Natural killer cell (primary cell): ENCODE measurements at regions not wholly inside any gene's neighbourhood (a gene's known extent, or its start where the extent isn't known, plus 50 kb on each side); places are given as distances from the start of the nearest gene placed in this dataset.

Source experiments
- ATAC-seq, 3 donors: fragments of 150-1000 bp in 2 of 3; fragments of 200-7000 bp in 1 of 3; cut with Tn5 transposase; 1 replicate in 1 of 3; 2 replicates in 2 of 3; pipeline ENCODE4 v1.10.0; 2021; ENCODE audit warnings: mild to moderate bottlenecking in 2 of 3, moderate library complexity in 2 of 3
- DNase-seq, 2 donors: peaks; one replicate each; pipeline versions ENCODE4 v3.0.0 to v3.0.0-alpha.2; 2013 to 2021; ENCODE audit warnings: mixed read lengths in 1 of 2
- H3K27ac ChIP-seq: one replicate; pipeline ENCODE4 v1.5.1; 2013; ENCODE audit warnings: mild to moderate bottlenecking, low read length
- H3K27me3 ChIP-seq: one replicate; pipeline ENCODE4 v1.6.1; 2013; ENCODE audit warnings: low read length; ENCODE audit not compliant: control insufficient read depth, insufficient read depth
- H3K36me3 ChIP-seq: one replicate; pipeline ENCODE4 v1.6.1; 2013; ENCODE audit warnings: low read length; ENCODE audit not compliant: control insufficient read depth, insufficient read depth
- H3K4me1 ChIP-seq: one replicate; pipeline ENCODE4 v1.6.1; 2013; ENCODE audit warnings: low read length; ENCODE audit not compliant: control insufficient read depth, insufficient read depth
- H3K4me3 ChIP-seq: one replicate; pipeline ENCODE4 v1.5.1; 2013; ENCODE audit warnings: low read length
- H3K9me3 ChIP-seq: one replicate; pipeline ENCODE4 v1.6.1; 2013; ENCODE audit warnings: low read length; ENCODE audit not compliant: control insufficient read depth, insufficient read depth
- H3K27ac Mint-ChIP-seq, 2 donors: one replicate each; pipeline ENCODE4 v1.8.0; 2022; ENCODE audit warnings: mild to moderate bottlenecking in 2 of 2, mixed read lengths in 2 of 2, moderate library complexity in 1 of 2
- H3K27me3 Mint-ChIP-seq, 2 donors: one replicate each; pipeline ENCODE4 v1.8.0; 2022; ENCODE audit warnings: low read depth in 2 of 2, mixed read lengths in 2 of 2
- H3K36me3 Mint-ChIP-seq: one replicate; pipeline ENCODE4 v1.8.0; 2022; ENCODE audit warnings: mixed read lengths
- H3K4me1 Mint-ChIP-seq, 2 donors: one replicate each; pipeline ENCODE4 v1.8.0; 2022; ENCODE audit warnings: mixed read lengths in 2 of 2
- H3K4me3 Mint-ChIP-seq: one replicate; pipeline ENCODE4 v1.8.0; 2022; ENCODE audit warnings: mild to moderate bottlenecking, moderate library complexity, mixed read lengths
- H3K9me3 Mint-ChIP-seq, 2 donors: one replicate each; pipeline ENCODE4 v1.8.0; 2022; ENCODE audit warnings: mixed read lengths in 2 of 2
- WGBS: methylation state at CpG from one replicate; pipeline ENCODE4 v1.1.7; 2013; ENCODE audit warnings: missing lambda C conversion rate; ENCODE audit not compliant: insufficient coverage; 5-methylcytosine and 5-hydroxymethylcytosine counted together
- intact Hi-C: fragments of 100-400 bp; cut with micrococcal nuclease; formaldehyde crosslinking; loops from one replicate; pipeline ENCODE4 v1.14.2; 2022
- TF ChIP-seq, protein P1 (sequence below): fragments of 200-600 bp; IDR thresholded peaks from one replicate; pipeline ENCODE4 v1.8.0; 2022; ENCODE audit warnings: antibody characterized with exemption

DNA sequence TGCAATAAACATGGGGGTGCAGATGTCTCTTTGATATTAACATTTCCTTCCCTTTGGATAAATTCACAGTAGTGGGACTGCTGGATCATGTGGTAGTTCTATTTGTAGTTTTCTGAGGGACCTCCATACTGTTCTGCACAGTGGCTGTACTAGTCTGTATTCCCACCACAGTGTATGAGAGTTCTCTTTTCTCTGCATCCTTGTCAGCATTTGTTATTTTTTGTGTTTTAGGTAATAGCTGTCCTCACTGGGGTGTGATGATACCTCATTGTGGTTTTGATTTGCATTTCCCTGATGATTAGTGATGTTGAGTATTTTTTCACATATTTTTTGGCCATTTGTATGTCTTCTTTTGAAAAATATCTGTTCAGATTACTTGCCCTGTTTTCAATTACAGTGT, 562.5 kb downstream of the CSNK1G3 start:
- no peaks in the 10 kb centered on the region for H3K36me3 Mint-ChIP-seq
- H3K27me3 ChIP-seq = no peaks in the 10 kb centered on the region
- no peak overlapping the region for H3K27ac ChIP-seq
- H3K4me3 ChIP-seq = no peak overlapping the region
- H3K9me3 Mint-ChIP-seq = peaks cover 5 to 6% of the 10 kb centered on the region in 2 donors
- peak in 1 of 3 donors; percentile 27 for ATAC-seq
- TF ChIP-seq, protein P1, sequence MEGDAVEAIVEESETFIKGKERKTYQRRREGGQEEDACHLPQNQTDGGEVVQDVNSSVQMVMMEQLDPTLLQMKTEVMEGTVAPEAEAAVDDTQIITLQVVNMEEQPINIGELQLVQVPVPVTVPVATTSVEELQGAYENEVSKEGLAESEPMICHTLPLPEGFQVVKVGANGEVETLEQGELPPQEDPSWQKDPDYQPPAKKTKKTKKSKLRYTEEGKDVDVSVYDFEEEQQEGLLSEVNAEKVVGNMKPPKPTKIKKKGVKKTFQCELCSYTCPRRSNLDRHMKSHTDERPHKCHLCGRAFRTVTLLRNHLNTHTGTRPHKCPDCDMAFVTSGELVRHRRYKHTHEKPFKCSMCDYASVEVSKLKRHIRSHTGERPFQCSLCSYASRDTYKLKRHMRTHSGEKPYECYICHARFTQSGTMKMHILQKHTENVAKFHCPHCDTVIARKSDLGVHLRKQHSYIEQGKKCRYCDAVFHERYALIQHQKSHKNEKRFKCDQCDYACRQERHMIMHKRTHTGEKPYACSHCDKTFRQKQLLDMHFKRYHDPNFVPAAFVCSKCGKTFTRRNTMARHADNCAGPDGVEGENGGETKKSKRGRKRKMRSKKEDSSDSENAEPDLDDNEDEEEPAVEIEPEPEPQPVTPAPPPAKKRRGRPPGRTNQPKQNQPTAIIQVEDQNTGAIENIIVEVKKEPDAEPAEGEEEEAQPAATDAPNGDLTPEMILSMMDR = no peak
- no peak overlapping the region for H3K27ac Mint-ChIP-seq
- H3K9me3 ChIP-seq = peaks cover 7% of the 10 kb centered on the region
- no peaks in the 10 kb centered on the region for H3K4me1 Mint-ChIP-seq
- DNase-seq = no peak
- no peaks in the 10 kb centered on the region for H3K4me1 ChIP-seq
- H3K4me3 Mint-ChIP-seq = no peak overlapping the region
- intact Hi-C loops = no loop called here
- no peaks in the 10 kb centered on the region for H3K36me3 ChIP-seq
- H3K27me3 Mint-ChIP-seq = no peaks in the 10 kb centered on the region

DNA sequence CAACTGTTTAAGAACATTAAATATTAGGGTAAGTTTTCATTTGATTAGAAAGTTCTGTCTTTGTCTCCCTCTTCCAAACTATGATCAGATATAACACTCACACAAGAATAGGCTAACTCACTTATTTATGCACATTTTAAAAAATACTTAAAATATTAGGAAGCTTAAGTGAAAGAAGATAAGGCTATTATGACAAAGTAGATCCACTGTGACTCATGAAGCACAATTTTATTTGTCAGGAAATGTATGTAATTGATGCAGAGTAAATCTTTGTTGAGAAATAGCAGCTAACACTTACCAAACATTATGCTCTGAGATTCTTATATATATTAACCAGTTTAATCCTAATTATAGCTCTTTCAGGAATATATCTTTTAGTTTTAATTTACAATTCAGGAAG, 560.6 kb downstream of the CSNK1G3 start:
- H3K27ac Mint-ChIP-seq = no peak overlapping the region
- H3K9me3 ChIP-seq = no peaks in the 10 kb centered on the region
- no peaks in the 10 kb centered on the region for H3K4me1 ChIP-seq
- H3K27me3 Mint-ChIP-seq = no peaks in the 10 kb centered on the region
- DNase-seq (no peak), ATAC-seq (no peak)
- no peak overlapping the region for H3K4me3 Mint-ChIP-seq
- no peaks in the 10 kb centered on the region for H3K4me1 Mint-ChIP-seq
- H3K36me3 ChIP-seq = no peaks in the 10 kb centered on the region
- H3K4me3 ChIP-seq = no peak overlapping the region
- intact Hi-C loops = no loop called here
- no peaks in the 10 kb centered on the region for H3K36me3 Mint-ChIP-seq
- peaks cover 2 to 6% of the 10 kb centered on the region in 2 donors for H3K9me3 Mint-ChIP-seq
- TF ChIP-seq, protein P1 = no peak
- H3K27me3 ChIP-seq = no peaks in the 10 kb centered on the region
- H3K27ac ChIP-seq = no peak overlapping the region

DNA sequence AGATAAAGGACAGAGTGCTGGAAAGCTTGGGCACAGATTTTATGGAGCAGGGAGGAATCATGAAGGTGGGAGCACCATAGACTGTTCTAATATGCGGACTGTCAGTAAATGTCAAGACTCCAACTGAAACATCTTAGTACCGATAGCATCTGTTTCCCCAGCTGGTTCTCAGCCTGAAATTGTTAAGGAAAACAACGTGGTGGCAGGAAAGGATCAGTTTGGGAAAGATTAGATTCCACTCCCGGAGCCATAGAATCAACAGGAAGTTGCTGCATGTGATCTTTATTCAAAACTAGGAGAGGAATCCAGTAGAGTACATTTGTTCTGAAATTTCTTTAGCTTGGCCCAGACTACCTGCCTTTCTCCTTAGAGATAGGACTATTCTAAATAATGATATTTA, 559.1 kb downstream of the CSNK1G3 start:
- H3K27ac Mint-ChIP-seq = no peak overlapping the region
- no peaks in the 10 kb centered on the region for H3K4me1 ChIP-seq
- H3K4me1 Mint-ChIP-seq = no peaks in the 10 kb centered on the region
- H3K4me3 ChIP-seq = no peak overlapping the region
- H3K27me3 Mint-ChIP-seq = no peaks in the 10 kb centered on the region
- TF ChIP-seq, protein P1 = no peak
- 71% methylated on average over 4 of the region's 4 CpGs for WGBS
- H3K9me3 Mint-ChIP-seq = peaks cover 2 to 5% of the 10 kb centered on the region in 2 donors
- no peaks in the 10 kb centered on the region for H3K9me3 ChIP-seq
- no peak for ATAC-seq
- no peak overlapping the region for H3K27ac ChIP-seq
- H3K36me3 ChIP-seq = no peaks in the 10 kb centered on the region
- no peaks in the 10 kb centered on the region for H3K36me3 Mint-ChIP-seq
- no peak for DNase-seq
- H3K27me3 ChIP-seq = no peaks in the 10 kb centered on the region
- H3K4me3 Mint-ChIP-seq = no peak overlapping the region
- intact Hi-C loops = no loop called here

DNA sequence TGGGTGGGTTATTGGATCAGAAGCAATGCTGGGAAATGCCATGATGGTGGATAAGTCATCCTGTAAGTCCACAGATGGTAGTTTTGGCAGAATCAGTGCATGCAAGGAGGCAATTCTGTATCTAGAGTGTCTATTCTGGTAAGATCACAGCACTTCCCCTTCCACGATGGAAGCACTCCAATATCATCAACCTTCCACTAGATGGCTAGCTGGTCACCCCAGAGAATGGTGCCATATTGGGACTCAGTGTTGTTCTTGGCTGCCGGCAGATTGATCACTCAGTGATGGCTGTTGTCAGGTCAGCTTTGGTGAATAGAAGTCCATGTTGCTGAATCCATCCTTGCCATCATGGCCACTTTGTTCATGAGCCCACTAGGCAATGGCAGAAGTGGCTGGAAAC, 553.5 kb downstream of the CSNK1G3 start:
- Mint-ChIP-seq H3K4me1 (no peaks in the 10 kb centered on the region), H3K4me3 (no peak overlapping the region), H3K27ac (no peak overlapping the region), H3K36me3 (no peaks in the 10 kb centered on the region), H3K27me3 (no peaks in the 10 kb centered on the region), H3K9me3 (peaks cover 4 to 6% of the 10 kb centered on the region in 2 donors)
- H3K9me3 ChIP-seq = no peaks in the 10 kb centered on the region
- H3K36me3 ChIP-seq = no peaks in the 10 kb centered on the region
- no peaks in the 10 kb centered on the region for H3K4me1 ChIP-seq
- TF ChIP-seq, protein P1 = no peak
- no peak for DNase-seq
- intact Hi-C loops = no loop called here
- no peak for ATAC-seq
- H3K27ac ChIP-seq = no peak overlapping the region
- WGBS = 92% methylated on average over 2 of the region's 2 CpGs
- H3K27me3 ChIP-seq = no peaks in the 10 kb centered on the region
- no peak overlapping the region for H3K4me3 ChIP-seq
